GM04503 (cell line): ENCODE measurements at regions not wholly inside any gene's neighbourhood (a gene's known extent, or its start where the extent isn't known, plus 50 kb on each side); places are given as distances from the start of the nearest gene placed in this dataset.
"Not testable (repeated sequence)": the region's sequence is repeated elsewhere in the genome, so short reads cannot be mapped to it uniquely, and the experiment has no call there.

ENCODE experiments used
- DNase-seq: peaks from one replicate; pipeline ENCODE4 v3.0.0-alpha.2; 2012; ENCODE audit warnings: low read depth

DNA sequence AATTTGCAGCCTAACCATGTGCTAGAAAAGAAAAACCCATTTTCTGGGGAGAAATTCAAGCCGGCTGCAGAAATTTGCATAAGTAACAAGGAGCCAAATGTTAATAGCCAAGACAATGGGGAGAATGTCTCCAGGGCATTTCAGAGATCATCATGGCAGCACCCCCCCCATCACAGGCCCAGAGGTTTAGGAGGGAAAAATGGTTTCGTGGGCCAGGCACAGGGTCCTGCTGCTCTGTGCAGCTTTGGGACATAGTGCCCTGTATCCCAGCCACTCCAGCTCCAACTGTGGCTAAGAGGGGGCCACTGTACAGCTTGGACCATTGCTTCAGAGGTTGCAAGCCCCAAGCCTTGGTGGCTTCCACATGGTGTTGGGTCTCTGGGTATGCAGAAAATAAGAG is 620.0 kb downstream of the PSAT1 start:
- DNase-seq = not testable (repeated sequence)

DNA sequence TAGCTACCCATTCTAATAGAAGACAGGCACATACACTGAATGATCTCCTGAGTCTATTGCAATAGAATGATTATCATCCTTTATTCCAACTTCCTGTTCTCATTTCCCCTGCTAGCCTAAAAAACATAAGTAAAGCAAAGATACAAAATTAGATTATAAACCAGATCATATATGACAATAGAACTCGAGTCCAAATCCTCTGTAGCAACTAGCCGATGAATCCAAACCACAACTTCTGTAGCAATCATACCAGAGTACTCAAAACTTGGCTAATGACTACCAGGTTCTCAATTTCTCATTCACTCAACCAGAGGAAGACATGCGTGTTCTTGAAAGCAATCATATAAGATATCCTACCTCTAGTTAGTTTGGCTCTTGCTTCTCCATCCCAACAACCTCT is 622.1 kb downstream of the PSAT1 start:
- DNase-seq = no peak

DNA sequence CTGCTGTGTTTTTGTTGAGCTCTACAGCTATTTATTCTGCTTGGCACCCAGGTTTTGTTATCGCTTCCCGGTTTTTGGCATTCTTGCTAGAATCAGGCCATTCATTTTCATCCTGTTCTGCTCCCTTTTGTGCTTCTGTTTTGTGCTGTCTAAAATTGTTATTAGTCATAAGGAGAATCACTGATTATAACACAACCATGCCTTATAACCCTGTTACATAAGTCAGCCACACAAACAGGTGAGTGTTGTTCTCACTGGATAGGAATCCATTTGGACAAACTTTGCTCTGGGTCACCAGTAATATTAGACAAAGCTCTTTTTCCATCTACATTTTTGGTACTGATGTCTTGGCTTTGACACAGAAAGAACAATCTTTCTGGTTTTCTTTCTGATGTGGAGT is 622.8 kb downstream of the PSAT1 start:
- DNase-seq = no peak

DNA sequence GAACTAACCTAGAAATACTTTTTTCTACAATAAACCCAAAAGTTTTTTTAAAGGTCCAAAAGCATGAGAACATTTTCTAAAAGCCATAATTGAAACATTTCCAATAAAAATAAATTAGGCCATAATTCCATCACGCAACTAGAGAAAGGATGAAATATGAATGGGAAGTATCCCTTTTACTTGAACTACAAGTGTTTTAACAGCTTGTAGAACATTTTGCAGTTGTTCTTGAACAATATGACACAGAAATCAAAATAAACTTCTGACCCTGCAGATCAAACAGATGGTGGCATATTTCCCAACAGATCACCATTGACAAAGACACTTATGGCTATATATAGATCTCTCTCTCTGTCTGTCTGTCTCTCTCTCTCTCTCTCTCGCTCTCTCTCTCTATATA is 624.4 kb downstream of the PSAT1 start:
- no peak for DNase-seq

DNA sequence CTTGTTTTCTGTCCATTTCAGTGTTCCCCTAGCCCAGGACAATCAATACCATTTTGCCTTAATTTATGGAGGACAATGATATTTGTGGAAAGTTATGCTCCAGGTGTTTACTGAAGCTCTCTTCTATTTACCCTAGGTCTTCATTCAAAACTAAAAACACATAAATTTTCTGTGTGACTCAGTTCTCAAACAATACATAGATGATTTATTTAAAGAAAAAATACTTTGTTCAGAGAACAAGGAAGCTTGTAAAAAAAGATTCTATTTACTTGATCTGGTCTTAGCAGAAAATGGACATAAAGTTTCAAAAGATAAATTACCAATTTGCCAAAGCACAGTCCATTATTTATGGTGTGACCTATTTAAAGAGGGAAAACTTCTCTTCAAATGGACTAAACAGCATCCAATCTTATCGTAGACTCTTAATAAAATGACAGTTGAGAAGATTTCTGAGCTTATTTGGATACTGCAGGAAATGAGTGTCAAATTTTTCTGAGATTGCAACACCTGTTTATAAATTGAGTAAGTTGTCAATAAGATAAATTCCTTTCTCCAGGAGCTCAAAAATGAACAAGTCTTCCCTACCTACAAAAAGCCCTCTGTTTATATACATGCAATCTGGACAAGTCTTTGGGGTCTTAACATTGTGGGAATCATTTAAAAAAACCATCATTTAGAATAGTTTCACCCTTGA is 627.2 kb downstream of the PSAT1 start:
- no peak for DNase-seq

DNA sequence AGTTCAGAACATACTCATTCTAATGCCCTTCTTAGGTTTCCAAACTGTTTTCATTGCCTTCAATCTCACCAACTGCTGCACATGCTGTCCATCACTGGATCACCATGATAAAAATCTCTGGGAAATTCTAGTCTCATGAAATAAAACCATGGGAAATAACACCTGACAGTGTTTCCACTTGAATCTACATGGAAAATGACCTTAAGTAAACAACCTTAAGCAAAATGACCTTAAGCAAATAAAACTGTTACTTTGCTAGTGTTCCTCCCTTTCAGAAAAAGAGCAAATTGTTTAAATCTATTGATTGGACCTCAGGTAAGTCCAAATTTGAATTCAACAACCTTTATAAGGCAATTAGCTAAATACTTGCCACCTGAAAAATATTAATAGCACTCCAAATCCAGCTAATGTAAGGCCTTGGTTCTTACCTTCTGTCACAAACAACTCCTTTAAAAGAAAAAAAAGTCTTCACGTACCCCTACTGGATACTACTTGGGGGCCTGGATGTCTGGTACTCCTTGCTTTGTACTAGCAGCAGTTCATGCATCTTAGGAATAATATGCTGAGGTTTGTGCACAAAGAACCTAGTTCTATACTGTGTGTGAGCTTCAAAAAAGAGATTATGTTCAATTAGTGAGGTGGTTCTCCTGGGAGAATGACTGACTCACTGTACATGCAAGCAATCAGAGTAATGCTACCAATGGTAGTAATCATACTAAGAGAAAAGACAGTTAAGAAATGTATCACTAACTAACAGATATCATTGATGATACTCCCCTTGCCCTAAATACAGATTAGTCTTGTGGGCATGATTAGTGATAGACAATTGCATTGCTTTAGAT is 630.4 kb downstream of the PSAT1 start:
- no peak for DNase-seq

DNA sequence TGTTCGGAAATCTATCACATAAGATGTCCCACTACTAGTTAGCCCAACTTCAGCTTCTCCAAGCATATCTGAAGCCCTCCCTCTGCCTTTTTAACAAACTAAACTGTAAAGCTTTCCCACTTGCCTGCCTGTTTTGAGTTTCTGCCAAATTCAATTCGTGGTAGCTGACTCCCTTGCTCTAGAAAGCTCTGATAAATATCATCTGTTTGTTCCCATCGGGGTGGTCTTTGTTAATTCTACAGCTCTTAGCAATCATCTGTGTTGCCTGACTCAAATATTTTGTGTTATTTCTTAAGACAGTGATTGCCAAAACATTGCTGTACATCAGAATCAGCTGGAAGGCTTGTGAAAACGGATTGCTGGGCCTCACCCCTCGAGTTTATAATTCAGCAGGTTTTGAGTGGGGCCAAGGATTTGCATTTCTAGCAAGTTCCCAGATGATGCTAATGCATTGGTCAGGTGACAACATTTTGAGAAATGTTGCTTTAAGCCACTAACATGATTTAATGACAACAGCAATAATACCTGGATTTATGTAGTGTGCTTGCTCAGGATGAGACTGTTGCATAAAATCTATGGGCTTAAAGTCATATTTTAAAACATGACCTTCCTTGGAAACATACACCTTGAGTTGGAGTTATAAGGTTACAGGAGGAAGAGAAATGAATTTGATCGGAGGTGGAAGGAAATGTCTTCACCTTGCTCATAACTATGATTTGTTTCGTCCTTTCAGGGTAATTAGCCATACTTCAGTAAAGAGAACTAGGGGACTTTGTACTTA is 631.9 kb downstream of the PSAT1 start:
- no peak for DNase-seq

DNA sequence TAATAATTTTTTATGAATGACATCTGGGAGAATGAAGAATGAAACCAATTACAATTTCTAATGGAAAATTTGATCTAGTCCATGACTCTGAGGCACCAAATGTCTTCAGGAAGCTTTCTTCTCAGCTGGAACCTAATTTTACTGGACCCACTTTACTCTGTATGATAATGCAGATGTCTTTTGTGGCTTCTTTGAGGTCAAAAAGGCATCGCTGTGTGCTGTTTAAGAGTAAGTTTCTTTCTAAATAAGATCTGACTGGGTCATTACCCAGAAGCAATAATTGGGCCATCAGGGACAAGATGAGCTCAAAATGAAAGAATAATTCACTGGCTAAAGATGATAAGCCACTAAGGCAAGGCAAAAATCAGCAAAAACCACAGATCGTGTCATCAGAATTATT is 633.4 kb downstream of the PSAT1 start:
- DNase-seq = no peak

DNA sequence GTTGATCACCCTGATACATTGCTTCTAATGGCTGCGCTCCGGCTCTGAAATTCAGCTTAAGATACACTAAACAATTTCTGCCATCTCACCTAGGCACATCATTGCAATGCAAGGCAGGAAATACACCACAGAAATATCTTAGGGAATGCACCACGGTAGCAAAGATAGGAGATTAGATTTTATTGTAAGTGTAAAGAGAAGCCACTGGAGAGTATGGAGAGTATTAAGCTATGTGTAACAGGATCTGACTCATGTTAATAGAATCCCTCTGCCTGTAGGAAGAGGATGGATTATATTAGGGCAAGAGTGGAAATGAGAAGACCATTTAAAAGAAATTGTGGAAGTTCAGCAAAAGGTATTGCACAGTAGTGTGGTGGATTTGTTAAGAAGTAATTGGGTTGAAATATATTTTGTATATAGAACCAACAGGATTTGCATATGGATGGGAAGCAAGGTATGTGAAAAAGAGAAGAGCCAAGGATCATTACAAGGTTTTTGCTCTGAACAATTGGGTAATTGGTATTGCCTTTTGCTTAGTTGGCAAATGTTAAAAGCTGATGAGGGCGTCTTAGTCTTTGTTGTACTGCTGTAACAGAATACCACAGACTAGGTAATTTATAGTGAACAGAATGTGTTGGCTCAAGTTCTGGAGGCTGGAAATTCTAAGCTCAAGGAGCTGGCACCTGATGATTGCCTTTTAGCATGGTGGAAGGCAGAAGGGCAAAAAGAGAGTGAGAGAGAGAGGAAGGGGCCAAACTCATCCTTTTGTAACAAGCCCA is 636.1 kb downstream of the PSAT1 start:
- DNase-seq = no peak

DNA sequence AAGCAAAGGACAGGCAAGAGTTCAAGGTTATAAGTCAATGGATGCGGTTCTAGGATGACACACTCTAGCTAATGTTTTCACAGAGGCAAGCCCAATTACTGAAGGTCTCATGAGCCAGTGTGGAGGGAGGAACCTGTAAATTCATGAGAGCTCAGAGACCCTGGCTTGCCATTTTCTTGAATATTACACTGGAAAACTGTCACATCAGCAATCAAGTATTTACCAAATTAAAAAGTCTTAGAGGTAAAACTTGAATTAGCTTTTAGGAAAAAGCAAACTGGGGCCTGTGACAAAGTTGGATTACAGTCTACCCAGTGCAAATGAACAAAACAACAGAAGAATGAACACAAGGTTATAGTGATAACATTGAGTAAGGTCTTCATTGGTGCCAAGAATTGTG is 636.9 kb upstream of the TLE4 start:
- DNase-seq = no peak

DNA sequence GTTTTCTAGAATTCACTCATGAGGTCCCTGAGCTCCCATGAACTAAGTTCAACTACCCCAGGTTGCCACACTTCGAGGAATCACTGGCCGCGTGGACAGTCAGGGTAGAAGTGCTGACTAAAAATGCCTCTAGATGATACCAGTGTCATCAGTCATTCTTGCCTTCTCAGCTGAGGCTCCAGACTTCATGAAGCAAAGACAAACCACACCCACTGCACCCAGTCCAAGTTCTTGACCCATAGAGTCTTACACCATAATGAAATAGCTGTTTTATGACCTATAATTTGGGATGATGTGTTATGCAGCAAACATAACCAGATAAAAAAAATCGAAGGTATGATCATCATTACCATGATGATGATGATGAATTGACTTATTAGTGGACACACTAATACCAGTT is 632.9 kb upstream of the TLE4 start:
- DNase-seq = peak; percentile 45

DNA sequence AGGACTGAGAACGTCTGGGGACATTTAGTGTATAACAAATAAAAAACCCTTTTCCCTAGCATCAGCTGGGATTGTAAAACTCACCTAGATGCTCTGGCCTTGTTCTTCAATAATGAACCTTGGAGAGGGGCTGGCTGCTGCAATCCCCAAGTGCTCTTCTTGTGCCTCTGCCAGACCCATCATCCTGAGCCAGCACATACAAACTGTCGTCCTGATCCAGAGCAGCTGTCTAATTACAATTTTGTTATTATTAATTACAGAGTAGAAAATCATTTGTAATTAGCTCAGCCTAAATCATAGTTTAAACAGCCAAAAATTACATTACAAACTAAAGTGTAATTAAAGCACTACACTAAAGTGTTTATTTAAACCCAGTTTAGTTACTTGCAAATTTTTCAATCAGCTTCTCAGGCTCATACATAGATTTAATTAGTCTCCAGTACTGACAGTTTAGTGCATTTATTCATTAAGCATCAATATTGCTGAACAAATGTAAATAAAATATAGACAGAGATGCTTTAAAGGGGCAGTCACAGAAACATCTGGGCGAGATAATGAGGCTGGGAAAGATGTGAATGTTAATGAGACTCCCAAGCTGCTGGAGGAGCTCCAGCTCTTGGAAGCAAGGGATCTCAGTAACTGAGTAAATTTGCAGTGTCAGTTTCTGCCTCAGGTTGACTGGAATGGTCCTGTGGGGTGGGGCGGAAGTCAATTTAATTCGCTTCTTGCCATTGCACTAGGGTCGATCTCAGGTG is 632.3 kb upstream of the TLE4 start:
- DNase-seq = no peak

DNA sequence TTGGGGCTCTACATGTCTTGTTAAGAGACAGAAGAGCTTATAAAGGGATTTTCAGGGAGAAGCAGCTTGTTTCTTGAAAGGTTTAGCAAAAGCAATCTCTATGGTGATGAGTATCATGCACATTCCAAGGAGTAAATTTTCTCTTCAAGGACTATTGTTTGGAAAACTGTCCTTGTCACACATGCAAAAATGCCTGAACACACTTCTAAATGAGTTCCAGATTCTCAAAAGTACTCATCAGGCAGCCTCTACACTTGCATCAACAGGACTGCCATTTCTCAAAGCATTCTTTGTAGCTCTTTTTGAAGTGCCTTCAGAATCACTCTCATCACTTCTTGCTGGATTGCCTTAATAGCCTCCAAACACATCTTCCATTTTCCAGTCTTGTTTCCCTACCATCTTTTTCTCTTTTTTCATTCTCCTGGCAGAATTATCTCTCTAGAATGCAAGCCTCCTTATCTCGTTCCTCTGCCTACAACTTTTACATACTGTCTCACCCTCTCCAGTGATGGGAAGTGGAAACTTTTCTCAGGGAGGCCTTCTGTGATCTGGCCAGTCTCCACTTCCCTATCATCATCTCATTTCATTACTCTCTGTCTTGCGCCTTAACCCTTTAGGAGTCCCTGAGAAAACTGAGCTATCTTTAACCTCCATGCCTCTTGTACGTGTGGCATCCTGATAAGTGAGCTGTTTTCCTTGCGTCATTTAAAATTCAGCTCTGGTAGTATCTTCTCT is 631.5 kb upstream of the TLE4 start:
- peak; percentile 31 for DNase-seq

DNA sequence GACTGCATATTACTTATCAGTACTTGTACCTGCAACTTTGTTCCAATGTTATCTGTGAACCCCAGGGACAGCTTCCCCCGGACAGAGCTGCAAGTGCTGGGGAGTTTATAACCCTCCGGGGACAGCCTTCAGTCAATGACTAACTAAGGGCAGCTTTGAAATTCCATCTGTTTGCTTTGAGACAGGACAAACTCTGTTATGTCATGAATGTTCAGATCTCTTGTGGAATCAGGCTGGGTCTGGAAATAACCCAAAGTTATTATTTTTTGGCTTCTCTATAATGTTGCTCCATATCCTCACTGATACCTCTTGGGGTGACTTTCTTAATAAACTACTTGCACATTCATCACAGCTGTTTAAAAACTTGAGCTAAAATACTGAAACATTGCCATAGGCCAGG is 617.5 kb upstream of the TLE4 start:
- no peak for DNase-seq

DNA sequence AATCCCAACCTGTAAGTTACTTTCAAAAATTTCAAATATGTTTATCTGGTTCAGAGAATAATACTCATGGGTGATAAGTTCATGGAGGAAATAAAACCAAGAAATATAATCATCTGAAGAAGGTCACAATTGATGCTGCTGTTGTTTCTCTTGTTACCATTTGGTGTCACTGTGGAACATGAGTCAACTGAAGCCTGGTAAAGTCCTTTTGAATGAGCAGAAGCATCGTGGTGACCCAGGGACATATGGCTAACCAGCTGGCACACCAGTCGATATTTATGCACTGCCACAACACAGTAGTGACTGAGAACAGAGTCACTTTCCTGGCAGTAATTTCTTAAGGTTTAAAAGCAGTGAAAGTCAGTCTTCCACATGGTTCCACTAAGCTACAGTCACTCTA is 612.9 kb upstream of the TLE4 start:
- no peak for DNase-seq

DNA sequence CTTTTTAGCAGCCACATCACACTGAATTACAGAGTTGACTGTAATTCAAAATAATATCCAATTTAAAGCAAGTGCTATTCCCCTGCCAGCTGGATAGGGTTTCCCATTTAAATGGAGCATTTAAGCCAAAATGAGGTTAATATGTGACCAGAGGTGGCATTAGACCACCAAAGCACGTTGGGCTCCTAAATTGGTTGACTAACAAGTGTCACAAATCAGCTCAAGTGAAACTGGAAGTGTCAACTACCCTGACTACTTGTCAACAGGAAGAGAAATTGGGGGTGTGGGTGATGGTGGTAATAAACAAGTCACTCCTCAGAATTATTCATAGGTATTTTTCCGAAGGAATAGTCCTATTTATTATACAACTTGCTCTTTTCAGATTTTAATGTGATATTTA is 609.6 kb upstream of the TLE4 start:
- DNase-seq = no peak

DNA sequence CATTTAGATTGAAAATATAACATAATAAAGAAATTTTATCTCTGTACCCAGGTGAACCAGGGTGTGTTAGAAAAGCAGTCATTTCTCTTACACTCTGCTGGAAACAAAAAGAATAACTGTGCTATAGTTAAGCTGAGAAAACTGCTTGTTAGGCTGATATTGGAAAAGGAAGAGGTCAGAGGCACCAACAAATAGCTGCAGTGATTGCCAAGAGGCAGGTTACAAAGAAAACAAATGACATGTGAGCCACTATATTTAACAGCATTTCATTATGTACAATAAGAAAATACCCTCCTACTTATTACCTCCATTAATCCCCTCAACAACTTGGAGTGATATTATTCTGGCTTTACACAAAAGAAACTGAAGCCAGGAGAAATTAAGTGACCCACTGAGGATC is 607.9 kb upstream of the TLE4 start:
- DNase-seq = no peak

DNA sequence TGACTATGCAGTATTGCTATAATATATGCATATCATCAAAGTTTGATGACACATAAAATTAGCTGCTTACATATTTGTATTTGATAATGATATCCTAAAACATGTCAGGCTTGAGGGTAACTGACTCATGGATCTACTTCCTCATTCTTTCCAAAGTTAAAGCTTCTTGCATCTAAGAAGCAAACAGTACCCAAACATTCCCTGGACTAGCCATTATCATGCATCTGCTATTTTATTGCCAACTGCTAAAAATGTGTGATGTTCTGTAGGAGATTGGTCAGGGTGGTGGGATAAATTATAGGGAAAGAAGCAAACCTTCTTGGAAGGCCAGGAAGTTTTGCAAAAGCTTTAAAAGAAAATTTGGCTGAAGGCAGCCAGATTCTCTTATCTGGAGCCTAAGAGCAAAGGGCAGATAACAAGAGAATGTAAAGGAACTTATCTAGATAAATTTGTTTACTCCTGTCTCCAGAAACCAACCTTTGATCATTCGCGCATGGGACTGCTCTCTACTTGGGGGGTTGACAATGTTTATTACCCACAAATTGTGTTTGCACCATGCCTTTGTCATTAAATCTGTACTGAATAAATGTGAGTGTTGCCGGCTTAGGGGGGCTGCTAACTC is 604.1 kb upstream of the TLE4 start:
- DNase-seq = peak; percentile 17

DNA sequence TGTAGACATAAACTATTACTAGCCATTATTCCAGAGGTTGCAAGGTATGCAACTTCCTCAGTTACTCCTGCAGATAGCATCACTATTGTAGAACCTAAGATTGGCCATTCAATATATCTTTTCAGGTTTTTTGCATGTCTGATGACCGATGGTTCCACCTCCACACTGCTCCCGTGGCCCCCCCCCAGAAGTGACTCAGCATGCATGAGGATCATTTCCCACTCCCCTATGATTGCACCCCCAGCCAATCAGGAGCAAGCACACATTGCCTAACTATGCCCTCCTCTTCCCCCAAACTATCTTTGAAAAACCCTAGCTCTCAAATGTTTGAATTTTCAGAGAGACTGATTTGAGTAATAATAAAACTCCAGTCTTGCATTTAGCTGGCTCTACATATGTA is 601.4 kb upstream of the TLE4 start:
- no peak for DNase-seq

DNA sequence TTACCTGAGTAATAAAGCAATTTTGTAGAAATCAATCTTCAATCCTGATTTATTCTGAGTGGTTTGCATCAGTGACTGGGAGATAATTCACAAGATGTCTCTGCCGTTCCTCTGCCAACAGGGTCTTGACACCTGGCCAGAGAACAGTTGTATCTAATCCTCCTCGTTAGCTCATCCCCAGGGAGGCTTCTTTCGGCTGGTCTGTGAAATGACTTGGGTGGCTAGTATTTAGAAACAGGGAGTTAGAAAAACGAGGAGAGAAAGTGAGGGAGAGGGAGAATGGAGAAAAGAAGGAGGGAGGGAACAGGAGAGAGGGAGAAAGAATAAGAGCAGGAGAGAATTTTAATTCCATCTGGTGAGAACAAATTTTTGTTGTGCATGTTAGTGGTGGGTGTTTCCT is 600.2 kb upstream of the TLE4 start:
- no peak for DNase-seq
